ENCODE measurements at regions not wholly inside any gene's neighbourhood (a gene's known extent, or its start where the extent isn't known, plus 50 kb on each side); places are given as distances from the start of the nearest gene placed in this dataset.

DNA sequence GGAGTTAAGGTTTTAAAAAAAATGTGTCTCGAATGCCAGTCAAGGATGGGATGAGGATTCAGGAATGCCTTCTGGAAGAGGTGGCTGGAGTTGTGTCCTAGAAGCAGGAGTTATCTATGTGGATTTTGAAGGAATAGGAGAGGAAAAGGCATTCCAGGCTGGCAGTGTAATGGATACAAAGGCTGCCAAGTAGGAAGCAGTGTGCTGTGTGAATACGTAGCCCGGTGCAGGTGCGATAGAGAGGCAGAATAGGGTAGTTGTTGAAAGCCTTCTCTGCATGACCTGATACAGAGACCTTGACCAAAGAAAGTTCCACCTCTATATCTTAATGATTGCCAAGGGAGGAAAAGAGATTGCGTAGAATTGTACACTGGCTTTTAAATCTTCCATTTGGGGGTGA, 128.1 kb upstream of the ITGB1 start:
- TF ChIP-seq POLR2A (IDR thresholded peaks at IDR 0.05) (no peak), POLR2AphosphoS5 (IDR thresholded peaks at IDR 0.05) (no peak)
- TF ChIP-seq, protein P1, sequence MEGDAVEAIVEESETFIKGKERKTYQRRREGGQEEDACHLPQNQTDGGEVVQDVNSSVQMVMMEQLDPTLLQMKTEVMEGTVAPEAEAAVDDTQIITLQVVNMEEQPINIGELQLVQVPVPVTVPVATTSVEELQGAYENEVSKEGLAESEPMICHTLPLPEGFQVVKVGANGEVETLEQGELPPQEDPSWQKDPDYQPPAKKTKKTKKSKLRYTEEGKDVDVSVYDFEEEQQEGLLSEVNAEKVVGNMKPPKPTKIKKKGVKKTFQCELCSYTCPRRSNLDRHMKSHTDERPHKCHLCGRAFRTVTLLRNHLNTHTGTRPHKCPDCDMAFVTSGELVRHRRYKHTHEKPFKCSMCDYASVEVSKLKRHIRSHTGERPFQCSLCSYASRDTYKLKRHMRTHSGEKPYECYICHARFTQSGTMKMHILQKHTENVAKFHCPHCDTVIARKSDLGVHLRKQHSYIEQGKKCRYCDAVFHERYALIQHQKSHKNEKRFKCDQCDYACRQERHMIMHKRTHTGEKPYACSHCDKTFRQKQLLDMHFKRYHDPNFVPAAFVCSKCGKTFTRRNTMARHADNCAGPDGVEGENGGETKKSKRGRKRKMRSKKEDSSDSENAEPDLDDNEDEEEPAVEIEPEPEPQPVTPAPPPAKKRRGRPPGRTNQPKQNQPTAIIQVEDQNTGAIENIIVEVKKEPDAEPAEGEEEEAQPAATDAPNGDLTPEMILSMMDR (IDR thresholded peaks at IDR 0.05) = no peak
